ENCODE measurements at regions not wholly inside any gene's neighbourhood (a gene's known extent, or its start where the extent isn't known, plus 50 kb on each side); places are given as distances from the start of the nearest gene placed in this dataset.
"Not testable (repeated sequence)": the region's sequence is repeated elsewhere in the genome, so short reads cannot be mapped to it uniquely, and the experiment has no call there.

DNA sequence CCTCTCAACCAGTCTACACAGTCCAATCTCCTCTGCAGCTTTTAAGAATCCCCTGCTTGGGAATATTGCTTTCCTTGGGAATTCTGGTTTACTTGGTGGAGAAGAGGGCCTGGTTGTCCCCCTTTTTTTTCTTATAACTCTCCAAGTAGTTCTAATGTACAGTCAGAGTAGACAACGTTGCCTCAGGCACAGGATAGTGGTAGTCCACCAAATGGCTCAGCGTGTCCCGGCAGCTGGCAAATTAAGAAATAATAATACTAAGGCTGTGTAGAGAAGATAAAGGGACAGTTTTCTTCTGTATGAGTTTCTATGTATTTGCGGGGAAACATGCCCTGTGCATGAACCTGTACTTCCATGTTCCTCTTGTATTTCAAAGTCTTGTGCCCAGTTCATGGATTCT lies 145.7 kb upstream of the RREB1 start:
- TF ChIP-seq, protein P1, sequence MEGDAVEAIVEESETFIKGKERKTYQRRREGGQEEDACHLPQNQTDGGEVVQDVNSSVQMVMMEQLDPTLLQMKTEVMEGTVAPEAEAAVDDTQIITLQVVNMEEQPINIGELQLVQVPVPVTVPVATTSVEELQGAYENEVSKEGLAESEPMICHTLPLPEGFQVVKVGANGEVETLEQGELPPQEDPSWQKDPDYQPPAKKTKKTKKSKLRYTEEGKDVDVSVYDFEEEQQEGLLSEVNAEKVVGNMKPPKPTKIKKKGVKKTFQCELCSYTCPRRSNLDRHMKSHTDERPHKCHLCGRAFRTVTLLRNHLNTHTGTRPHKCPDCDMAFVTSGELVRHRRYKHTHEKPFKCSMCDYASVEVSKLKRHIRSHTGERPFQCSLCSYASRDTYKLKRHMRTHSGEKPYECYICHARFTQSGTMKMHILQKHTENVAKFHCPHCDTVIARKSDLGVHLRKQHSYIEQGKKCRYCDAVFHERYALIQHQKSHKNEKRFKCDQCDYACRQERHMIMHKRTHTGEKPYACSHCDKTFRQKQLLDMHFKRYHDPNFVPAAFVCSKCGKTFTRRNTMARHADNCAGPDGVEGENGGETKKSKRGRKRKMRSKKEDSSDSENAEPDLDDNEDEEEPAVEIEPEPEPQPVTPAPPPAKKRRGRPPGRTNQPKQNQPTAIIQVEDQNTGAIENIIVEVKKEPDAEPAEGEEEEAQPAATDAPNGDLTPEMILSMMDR (IDR thresholded peaks at IDR 0.05; ENCODE audit: low read length, missing control alignments) = no peak
- H3K4me3 ChIP-seq (replicated peaks; ENCODE audit: low read depth, low read length) = no peak overlapping the region
- DNase-seq (ENCODE audit: low read depth) = no peak

DNA sequence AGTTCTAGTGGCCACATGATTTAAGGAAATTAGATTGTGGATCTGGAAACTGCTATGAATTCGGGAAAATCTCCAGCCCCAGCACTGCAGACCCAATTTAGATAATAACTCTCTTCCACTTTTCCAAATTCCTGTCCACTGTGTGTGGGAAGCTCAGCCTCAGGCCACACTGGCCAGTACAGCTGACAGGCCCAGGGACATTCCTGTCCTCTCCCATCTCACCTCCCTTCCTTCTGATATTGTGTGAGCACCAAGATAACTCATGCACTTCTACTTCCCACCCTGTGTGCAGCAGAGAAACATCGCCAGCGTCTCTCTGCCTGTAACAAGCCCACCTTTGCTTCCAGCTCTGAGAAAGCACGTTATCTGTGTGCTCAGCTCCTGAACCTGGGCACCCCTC lies 145.1 kb upstream of the RREB1 start:
- H3K4me3 ChIP-seq (replicated peaks; ENCODE audit: low read depth, low read length) = no peak overlapping the region
- DNase-seq (ENCODE audit: low read depth) = no peak
- TF ChIP-seq, protein P1 (IDR thresholded peaks at IDR 0.05; ENCODE audit: low read length, missing control alignments) = no peak

DNA sequence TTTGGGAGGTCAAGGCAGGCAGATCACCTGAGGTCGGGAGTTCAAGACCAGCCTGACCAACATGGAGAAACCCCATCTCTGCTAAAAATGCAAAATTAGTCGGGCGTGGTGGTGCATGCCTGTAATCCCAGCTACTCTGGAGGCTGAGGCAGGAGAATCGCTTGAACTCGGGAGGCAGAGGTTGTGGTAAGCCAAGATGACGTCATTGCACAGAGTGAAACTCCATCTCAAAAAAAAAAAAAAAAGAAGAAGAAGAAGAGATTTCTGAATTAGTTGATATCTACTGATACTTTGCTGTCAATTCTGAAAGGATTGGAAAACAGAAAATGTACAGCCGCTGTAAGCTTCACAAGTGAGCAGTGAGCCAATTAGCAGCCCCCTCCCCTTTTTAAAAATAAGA lies 144.4 kb upstream of the RREB1 start:
- not testable (repeated sequence) for H3K4me3 ChIP-seq (replicated peaks; ENCODE audit: low read depth, low read length); DNase-seq (ENCODE audit: low read depth)

DNA sequence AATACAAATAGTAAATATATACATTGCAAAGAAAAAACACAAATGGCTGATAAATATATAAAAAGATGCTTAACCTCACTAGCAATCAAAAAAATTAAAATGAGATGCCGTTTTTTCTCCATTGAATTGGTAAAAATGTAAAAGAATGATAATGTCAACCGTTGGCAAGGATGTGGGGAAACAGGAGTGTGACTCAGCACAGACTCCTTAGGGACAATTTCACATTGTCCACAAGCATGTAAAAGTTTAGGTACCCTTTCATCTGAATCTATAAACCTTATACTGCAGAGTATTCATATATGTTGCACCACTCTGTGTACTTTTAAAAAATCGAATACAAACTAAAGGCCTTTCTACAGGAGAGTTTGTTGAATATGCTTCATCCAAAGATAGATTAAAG lies 143.1 kb upstream of the RREB1 start:
- no peak overlapping the region for H3K4me3 ChIP-seq (replicated peaks; ENCODE audit: low read depth, low read length)
- TF ChIP-seq, protein P1 (IDR thresholded peaks at IDR 0.05; ENCODE audit: low read length, missing control alignments) = no peak
- DNase-seq (ENCODE audit: low read depth) = no peak

DNA sequence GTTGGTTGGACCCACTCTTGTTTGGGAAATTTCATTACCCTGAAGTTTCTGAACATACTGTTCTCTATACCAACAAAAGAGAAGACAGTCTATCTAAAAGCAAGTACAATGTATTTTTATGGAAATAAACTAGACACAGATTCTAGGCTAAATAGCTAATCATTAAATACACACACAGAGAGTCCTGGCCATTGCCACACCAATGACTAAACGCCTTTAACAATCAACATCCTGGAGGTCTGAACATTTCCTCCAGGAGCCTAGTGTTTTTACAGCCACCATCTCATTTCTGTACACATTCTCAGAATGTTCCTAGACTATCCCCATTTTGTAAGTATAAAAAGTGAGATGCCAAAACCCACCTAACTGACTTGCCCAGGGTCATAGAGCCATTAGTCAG lies 141.6 kb upstream of the RREB1 start:
- H3K4me3 ChIP-seq (replicated peaks; ENCODE audit: low read depth, low read length) = no peak overlapping the region
- TF ChIP-seq, protein P1 (IDR thresholded peaks at IDR 0.05; ENCODE audit: low read length, missing control alignments) = no peak
- DNase-seq (ENCODE audit: low read depth) = no peak

DNA sequence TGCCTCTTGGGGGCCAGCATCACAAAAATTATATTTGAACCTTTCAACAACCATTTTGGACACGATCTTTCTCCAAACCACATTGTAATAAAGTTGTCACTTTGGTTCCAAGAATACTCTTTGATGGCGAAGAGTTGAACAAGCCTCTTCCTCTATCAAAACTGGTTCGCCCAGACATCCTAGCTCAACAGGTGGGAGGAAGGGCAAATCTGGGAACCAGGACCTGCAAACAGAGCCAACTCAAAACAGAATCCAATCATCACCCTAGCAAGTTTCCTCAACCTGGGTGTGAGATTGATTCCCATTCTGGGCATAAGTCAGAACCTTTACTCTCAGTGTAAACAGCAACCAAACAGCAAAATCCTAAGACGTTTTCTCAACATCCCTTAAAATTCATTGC lies 141.2 kb upstream of the RREB1 start:
- TF ChIP-seq, protein P1 (IDR thresholded peaks at IDR 0.05; ENCODE audit: low read length, missing control alignments) = no peak
- DNase-seq (ENCODE audit: low read depth) = no peak
- H3K4me3 ChIP-seq (replicated peaks; ENCODE audit: low read depth, low read length) = no peak overlapping the region

DNA sequence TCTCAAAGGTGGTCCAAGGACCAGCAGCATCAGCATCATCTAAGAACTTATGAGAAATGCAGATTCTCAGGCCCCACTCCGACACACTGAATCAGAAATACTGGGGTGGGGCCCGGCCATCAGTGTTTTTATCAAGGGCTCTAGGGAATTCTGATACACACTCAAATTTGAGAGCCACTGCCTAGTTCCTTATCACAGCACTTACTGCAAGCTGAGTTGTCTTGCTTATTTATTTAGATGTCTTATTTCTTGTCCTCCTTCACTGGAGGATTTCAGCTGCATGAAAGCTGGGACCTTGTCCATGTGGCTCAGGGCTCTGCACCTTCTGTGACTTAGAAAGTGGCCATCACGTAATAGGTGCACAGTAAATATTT lies 139.4 kb upstream of the RREB1 start:
- TF ChIP-seq, protein P1 (IDR thresholded peaks at IDR 0.05; ENCODE audit: low read length, missing control alignments) = no peak
- no peak for DNase-seq (ENCODE audit: low read depth)
- no peak overlapping the region for H3K4me3 ChIP-seq (replicated peaks; ENCODE audit: low read depth, low read length)

Data from fibroblast of pulmonary artery (primary cell).